Inferior parietal cortex (tissue), 1 donor: ENCODE measurements at regions not wholly inside any gene's neighbourhood (a gene's known extent, or its start where the extent isn't known, plus 50 kb on each side); places are given as distances from the start of the nearest gene placed in this dataset.
"Not testable (repeated sequence)": the region's sequence is repeated elsewhere in the genome, so short reads cannot be mapped to it uniquely, and the experiment has no call there.

Source experiments
- DNase-seq: peaks from one replicate; pipeline ENCODE4 v3.0.0-alpha.2; 2016; ENCODE audit errors: extremely low spot score

- DNase-seq: no peak
Measured at GRCh38 chrX:7522860-7523259, 320.1 kb upstream of the VCX start.

- DNase-seq: no peak
Measured at GRCh38 chrX:7515681-7516413, 327.1 kb upstream of the VCX start.

GRCh38 chrX:7514871-7515599 is 327.9 kb upstream of the VCX start:
- no peak for DNase-seq

DNA sequence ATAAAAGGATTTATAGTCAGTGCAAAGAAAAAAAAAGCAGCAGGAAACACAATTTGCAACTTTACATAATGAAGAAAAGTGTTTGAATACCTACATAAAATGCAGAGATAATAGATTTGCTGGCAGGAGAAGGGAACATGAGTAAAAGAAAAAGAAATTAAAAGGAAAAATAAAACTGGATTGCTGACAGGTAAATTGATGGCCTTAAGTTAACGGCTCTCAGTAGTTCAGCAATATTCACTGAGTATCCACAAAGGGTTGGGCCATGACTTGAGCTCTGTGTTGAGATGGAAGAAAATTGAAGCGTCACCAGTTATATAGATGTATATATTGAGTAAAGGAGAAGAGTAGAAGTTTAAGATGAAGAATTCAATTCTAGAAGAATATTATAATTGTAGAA is 330.1 kb upstream of the VCX start:
- DNase-seq: no peak

DNA sequence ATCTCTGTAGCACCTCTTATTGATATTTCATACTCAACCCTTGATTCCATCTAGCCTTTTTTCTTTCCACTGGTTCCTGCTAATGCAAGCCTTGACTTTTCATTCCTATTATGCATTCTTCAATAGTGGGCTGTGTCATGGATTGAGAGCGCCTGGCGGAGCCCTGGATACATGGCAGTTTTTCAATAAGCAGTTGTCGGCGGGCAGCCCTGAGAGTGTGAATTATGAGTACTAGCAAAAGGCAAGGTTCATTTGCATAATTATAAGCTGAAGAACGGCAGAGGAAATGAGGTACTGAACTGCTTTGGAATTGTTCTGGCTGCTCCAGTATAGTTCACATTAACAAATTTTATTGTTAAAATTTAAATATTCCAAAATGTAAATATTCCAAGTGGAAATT is 339.7 kb upstream of the VCX start:
- DNase-seq: no peak

DNA sequence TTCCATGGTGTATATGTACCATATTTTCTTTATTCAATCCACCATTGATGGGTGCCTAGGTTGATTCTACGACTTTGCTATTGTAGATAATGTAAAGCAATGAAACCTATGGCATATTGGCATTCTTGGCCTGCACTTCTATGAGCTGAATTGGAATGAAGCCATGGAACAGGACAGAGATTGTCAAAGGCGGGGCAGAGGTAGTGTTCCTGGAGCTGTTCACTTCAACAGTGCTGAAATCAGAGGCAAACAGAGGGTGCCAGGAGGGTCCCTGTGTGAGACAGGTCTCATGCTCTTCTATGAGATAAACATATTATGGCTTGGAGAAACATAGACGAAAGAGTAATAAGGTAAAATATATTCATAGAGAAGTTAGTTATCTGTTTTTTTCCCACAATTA is 342.6 kb upstream of the VCX start:
- no peak for DNase-seq

- DNase-seq: no peak
Measured at GRCh38 chrX:7486505-7486904, 338.6 kb upstream of the PUDP start.

GRCh38 chrX:7485061-7485460 is 337.1 kb upstream of the PUDP start:
- DNase-seq: no peak

- no peak for DNase-seq
Measured at GRCh38 chrX:7480721-7481120, 332.8 kb upstream of the PUDP start.

DNA sequence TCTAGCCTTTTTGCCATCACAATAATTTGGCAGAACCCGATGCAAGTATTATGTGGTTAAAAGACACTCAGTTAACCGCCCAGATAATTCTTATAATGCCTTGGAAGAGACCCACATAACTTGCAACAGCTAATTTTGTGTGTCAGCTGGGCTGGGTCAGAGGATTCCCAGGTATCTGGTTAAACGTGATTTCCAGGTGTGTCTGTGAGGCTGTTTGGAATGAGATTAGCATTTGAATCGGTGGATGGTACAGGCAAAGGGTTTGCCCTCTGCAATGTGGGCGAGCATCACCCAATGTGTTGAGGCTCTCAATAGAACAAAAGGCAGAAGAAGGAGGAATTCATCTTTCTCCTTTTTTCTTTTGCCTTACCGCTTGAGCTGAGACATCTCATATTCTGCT is 314.2 kb upstream of the PUDP start:
- DNase-seq: no peak

DNA sequence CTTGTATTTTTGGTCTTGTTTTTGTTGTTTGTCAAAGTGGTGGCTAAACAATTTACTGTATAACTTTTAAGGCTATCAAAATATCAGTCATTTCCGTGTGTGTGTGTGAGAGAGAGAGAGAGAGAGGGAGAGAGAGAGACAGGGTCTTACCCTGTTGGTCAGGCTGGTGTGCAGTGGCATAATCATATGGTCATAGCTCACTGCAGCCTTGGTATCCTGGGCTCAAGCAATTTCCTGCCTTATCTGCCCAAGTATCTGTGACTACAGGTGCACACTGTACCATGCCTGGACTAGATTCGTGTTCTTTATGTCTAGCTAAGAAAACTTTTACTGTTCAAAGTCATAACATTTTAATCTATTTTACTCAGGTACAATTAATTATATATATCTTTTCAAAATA is 313.1 kb upstream of the PUDP start:
- not testable (repeated sequence) for DNase-seq

- no peak for DNase-seq
Measured at GRCh38 chrX:7447801-7448499, 300.0 kb upstream of the PUDP start.

DNA sequence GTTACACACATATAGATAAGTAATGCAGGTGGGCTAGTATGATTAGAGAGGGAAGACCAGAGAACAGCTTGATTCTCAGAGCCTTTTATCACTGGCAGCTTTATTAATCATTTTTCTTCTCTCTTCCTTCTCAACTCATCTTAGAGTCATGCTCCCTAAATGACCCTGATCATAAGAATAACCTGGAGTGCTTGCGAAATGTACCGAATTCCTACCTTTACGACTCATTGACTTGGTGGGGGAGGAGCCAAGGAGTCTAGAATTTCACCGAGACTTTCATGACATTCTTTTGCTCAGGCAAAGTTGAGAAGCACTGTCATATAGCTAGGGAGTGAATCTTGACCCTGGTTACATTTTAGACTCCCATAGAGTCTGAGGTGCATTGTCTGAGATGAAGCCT is 298.9 kb upstream of the PUDP start:
- no peak for DNase-seq

DNA sequence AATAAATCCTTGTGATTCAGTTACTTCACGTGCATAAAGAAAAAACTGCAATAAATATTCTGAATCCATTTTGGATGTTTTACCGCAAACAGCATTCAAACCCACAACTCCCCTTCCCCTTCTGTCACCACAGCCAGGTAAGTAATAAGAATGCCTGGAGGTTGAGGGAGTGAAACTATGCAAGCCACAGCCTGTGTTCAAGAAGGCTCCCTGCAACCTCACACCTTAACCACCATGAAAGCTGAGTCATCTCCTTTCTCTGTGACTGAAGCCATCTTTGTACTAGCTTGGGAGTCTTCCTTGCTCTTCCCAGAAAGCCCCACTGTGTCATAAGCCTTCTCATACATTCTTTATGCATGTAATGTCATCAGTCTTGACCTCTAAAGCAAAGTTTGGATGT is 297.0 kb upstream of the PUDP start:
- no peak for DNase-seq

DNA sequence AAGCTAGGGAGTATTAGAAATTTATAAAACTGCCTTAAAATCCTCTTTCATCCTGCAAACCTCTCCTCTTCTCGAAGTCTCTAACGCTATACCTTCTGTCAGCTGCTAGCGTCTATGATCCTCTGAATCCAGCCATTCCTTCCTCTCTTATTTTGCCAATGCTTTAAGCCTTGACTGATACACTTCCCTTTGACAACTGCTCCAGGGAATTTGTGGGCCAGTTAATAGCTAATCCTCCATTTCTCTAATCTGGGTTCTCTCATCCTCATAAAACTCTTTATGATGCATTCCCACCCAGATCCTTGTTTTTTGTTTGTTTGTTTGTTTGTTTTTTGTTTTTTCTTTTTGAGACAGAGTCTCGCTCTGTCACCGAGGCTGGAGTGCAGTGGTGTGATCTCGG is 293.6 kb upstream of the PUDP start:
- DNase-seq: no peak

DNA sequence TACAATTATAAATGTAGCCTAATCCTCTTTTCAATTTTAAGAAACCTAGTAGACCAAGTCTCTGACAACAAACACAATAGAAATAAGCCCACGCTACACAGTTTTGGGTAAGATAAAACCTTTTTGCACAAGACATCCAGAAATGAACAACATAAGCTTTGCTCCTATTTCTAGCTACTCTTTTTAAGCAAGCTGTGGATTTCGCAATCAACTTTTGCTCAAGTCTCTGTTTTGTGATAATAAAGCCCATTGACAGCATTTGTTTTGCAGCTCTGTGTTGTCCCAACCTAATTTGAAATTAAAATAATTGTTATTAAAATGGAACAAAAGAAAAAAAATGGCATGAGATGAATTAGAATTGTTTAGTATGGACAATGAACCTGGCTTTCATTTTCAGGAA is 287.9 kb upstream of the PUDP start:
- DNase-seq: no peak

- no peak for DNase-seq
Measured at GRCh38 chrX:7432901-7433300, 284.9 kb upstream of the PUDP start.

- DNase-seq: no peak
Measured at GRCh38 chrX:7420717-7421116, 272.8 kb upstream of the PUDP start.

DNA sequence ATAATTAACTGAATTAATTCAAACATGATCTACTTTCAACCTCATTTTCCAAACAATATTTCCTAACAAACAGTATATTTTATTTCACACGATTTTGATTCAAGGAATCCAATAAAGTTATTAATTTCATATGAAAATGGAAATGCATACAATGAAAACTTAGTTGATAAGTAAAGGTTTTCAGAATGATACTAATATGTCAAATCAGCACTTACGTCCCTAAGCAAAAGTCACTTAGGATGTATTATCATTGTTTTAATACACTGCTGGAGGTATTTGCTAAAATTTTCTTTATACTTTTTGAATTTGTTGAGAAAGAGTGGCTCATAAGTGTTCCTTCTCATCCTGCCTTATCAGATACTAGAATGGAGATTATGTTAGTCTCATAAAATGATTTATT is 266.8 kb upstream of the PUDP start:
- no peak for DNase-seq

GRCh38 chrX:7412840-7413239 is 264.9 kb upstream of the PUDP start:
- no peak for DNase-seq

DNA sequence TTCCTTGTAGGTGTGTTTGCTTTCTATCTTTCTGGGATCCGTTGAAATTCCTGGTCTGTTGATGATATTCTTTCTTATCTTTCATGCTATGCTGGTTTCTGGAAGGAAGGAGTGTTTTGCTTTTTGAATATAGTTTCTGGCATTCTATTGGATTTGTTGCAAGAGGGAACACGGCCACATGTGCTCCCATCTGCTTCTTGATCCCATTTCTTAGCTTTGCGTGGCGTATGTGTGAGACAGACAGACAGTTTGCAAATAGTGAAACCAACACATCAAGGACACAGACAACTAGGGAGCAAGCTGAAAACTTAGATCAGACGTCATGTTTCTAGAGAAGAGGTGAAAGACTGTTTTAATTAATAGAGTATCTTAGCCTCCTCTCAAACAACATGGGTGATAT is 261.9 kb upstream of the PUDP start:
- no peak for DNase-seq

DNA sequence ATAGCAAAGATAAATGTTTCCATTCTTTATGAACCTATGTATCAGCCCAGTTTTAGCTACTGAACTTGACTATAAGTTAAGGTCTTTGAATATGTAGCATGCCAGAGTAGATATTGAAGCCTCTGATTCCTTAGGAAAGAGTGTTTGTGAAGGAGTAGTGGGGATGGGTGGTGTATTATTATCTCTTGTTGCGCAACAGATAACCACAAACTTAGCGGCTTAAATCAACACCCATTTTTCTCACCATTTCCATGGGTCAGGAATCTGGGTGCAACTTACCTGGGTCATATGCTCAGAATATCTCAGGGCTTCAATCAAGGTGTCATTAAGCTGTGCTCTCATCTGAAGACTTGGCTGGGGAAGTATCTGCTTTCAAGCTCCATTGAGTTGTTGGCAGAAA is 251.4 kb upstream of the PUDP start:
- no peak for DNase-seq

GRCh38 chrX:7390441-7390840 is 242.5 kb upstream of the PUDP start:
- DNase-seq: no peak
